HEK293 (cell line): ENCODE measurements at regions not wholly inside any gene's neighbourhood (a gene's known extent, or its start where the extent isn't known, plus 50 kb on each side); places are given as distances from the start of the nearest gene placed in this dataset.

Experiments
- IKZF3 ChIP-seq: fragments of 450-650 bp; IDR thresholded peaks from 2 replicates; pipeline ENCODE4 v1.5.0; 2018; ENCODE audit warnings: missing biosample characterization, mild to moderate bottlenecking, missing genetic modification characterization, moderate library complexity
- ZBTB1 ChIP-seq: fragments of 450-650 bp; formaldehyde crosslinking; IDR thresholded peaks from 2 replicates; pipeline ENCODE4 v1.5.1; 2016; ENCODE audit warnings: missing biosample characterization, missing genetic modification characterization
- ZNF121 ChIP-seq: fragments of 450-650 bp; formaldehyde crosslinking; IDR thresholded peaks from 2 replicates; pipeline ENCODE4 v1.5.1; 2016; ENCODE audit warnings: missing biosample characterization, missing genetic modification characterization

- TF ChIP-seq ZNF121, result no peak
- TF ChIP-seq IKZF3, result no peak
- no peak for TF ChIP-seq ZBTB1 (tag by site-specific recombination)
These were observed 1406.0 kb downstream of the RPA4 start for GRCh38 chrX:98289726-98290125.
